Amniotic stem cell (primary cell): ENCODE measurements at regions not wholly inside any gene's neighbourhood (a gene's known extent, or its start where the extent isn't known, plus 50 kb on each side); places are given as distances from the start of the nearest gene placed in this dataset.

Experiments
- DNase-seq: peaks from one replicate; lab custom pipeline; 2025; lab: John Stamatoyannopoulos, UW

DNA sequence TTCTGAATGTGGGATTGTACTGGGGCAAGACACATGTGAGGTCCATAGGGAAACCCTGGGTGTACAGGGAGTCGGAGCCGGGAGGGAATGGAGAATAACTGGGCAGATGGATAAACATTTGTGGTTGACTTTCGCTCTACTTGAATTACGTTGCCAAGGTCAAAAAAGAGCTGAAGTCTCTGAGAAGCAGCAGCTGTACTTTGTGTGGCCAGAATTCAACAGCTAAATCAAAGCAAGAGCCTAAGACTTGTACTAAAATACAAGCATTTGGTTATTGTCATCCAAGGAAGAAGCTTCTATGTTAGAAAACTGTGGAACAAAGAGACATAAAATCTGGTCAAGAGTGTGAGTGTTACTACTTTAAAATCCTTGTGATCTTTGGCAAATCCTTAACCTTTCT lies 457.2 kb downstream of the ARL4A start:
- DNase-seq, result no peak

DNA sequence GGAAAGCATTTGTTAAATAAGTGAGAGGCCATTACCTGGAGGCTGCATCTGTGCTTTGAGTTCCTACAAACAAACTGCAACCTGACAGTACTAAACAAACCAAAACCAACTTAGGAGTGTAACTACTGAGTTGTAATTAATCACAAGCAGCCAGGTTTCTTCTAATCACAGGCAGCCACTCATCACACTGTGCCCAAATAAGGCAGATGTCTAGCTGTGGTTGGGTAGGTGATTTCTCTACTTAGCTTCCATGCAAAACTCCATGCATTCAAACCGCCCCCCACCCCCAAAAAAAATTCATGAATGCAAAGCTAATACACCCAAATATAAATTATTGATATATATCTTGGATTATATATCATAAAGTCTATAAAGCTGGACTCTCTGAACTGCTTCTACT lies 461.1 kb downstream of the ARL4A start:
- no peak for DNase-seq

DNA sequence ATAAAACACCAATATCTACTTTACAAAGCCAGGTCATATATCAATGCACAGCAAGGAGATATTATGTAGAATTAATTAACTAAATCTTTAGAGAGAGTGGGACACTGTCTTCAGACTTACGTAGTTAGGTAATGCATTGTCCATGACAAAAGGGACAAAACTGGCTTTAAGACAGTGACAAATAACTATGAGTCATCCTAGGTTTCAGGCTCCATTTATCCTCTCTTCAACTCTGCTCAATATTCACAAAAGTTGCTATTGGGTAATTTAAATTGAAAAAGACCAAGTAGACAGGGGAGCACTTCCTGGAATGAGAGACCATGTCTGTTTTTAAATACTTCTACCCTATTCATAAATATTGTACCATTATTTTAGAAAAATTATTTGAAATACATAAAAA lies 464.5 kb downstream of the ARL4A start:
- DNase-seq, result no peak

DNA sequence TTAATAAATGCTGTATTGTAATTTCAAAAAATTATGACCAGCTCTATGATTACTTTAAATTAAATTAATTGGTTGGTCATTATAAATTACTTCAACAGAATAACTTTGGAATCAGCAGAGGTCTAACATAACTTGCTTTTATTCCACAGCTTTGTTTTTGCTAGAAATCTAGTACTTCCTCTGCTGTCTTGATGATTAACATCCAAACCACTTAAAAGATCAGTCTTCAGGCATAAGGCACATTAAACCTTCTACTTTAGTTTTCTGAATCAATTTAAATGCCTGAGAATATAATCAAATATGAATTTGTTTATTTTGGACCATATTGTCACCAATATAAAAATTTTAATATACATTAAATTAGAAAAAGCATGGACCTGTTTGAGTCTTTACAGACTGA lies 465.3 kb downstream of the ARL4A start:
- DNase-seq, result no peak

DNA sequence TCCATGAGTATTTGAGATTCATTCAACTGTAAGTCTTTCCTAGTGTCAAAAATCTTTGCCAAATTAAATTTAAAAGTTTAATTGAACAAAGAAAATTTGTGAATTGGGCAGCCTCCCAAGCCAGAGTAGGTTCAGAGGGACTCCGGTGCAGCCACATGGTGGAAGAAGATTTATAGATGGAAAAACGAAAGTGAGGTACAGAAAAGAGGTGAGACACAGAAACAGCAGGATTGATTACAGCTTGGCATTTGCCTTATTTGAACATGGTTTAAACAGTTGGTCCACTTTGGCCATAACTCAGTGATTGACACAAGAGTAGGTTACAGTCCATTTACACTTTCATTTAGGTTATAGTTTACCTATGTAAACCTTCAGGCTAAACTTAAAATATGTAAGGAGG lies 465.8 kb downstream of the ARL4A start:
- no peak for DNase-seq

DNA sequence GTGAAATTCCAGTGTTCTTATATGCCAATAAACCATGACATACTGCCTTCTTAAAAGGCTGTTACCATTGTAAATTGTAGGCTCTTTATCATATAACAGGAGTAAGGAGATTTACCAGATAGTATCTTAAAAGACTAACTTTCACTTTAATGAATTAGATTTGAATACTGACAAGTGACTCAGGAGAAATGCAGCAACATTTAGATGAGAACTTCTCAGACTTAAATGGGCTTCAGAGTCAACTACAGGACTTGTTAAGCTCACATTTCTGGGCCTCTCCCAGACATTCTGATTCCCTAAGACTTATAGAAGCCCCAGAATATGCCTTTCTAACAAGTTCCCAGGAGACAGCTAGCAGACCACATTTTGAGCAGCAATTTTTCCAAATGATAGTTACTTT lies 466.3 kb downstream of the ARL4A start:
- DNase-seq, result no peak

DNA sequence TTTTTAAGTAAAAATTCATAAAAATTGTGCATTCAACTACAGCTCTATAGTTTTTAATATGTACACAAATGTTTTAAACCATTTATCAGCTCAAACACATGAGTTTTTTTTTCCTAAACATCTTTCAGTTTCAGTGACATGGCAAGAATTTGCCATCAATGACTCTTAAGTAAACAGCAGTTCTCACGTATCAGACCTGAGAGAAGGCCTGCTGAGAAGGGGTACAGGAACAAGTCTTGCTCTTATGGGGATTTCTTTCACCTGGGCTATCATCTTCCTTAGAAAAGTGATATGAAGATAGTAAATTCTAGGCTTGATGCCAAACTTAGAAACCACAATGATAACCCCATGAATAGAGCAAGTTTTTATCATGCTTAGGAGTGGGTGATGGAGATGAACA lies 467.8 kb downstream of the ARL4A start:
- DNase-seq, result no peak

DNA sequence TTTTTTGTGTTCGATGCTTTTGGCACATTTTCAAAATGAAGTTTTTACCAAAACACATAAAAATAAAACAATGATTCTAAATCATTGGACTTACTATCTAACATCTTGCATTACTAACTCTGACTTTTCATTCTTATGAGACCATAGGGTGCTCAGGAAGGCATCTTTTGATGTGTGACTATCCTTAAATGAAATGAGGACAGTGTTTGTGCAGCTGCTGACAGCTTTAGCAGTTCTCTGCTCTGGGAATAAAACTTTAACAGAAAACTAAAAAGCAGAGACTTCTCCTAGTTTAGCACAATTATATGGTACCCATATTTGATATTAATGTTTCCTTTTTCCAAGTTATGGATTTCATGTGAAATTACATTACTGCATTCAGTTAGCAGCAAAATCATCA lies 471.6 kb downstream of the ARL4A start:
- no peak for DNase-seq

DNA sequence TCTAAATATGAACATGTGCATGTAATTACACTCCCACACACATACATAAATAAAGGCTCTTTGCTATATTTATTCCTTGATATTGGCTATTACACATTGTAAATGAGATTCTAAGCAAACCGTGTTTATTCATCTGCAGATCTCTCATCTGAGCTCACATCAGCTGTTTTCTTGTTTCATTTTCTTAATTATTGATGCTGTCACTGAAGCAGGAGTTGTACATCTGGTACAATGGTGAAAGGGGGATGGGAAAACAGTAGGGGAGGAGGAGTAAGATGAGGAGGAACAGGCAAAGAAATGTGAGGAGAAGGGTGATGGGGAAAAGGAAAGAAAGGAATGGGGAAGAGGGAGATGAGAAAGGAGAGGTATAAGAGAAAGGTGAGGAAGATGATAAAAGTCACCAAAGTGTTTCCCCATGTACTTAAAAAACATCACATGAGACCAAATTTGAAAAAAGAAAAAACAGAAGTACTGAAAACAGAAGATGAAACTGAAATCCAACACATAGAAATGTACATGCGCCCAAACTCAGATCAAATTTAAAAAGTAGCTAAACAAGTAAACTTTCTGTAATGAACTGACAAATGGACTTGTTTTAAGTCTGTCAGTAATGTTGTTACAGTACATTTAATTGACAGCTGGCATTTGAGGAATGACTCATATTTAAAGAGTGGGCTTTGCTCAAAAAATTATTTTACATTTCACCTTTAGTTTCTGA lies 472.2 kb downstream of the ARL4A start:
- no peak for DNase-seq

DNA sequence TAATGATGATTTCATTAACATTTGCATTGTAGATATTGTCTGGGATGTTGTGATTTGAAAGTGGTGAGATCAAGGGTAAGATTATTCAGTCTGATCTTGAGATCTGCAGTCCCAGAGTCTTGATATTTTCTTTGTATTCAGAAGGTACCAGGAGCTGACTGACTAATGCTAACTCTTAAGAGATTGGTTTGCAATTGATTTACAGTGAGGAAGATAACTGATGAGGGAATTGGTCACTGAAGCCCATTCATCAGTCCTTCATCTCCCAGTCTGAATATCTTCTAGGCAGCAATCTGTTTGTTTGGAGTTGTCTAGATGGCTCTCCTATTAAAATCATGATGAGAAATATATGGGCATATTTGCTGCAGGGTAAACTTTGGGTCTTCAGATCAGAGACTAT lies 473.7 kb downstream of the ARL4A start:
- no peak for DNase-seq

DNA sequence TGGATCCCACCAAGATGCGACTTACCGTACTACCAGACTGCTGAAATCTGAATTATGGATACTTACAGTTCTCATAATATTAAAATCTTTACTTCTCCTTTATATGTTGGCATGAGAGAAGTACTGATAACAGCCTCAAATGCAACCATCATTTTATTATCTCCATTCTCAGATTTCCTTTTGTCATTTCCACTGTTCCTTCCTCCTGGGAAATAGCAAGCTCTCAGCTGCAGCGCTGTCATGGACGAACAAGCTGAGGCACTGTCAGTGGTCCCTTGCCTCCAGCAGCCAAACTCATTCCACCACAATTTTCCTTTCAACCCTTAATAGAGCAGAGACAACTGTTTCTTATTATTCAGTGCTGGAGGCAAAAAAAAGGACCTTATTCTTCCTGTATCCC lies 478.4 kb downstream of the ARL4A start:
- DNase-seq, result no peak

DNA sequence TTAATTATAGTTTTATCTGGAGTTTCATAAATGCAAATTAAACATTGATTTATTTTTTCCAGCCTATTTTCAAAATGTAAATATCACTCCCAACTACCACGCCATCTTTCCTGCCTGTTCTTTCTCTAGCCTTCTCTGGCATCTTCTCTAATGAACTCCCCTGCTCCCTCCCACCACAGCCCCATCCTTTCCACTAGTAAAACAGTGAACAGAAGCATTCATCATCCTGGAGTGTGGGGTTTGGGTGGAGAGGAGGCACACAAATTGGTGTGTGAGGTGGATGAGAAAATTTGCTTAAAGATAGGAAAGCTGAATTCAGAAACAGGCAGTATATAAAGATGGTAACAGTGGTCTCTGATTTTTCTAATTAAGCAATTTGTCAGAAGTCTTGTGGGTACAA lies 479.4 kb downstream of the ARL4A start:
- no peak for DNase-seq

DNA sequence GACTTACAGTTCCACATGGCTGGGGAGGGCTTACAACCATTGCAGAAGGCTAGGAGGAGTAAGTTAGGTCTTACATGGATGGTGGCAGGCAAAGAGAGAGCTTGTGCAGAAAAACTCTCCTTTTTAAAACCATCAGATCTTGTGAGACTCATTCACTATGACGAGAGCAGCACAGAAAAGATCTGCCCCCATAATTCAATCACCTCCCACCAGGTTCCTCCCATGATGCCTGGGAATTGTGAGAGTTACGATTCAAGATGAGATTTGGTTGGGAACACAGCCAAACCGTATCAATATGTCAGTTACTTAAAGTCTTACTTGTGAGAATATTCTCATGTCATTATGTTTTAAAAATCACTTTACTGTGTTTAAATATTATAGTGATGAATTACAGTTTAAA lies 481.9 kb downstream of the ARL4A start:
- no peak for DNase-seq

DNA sequence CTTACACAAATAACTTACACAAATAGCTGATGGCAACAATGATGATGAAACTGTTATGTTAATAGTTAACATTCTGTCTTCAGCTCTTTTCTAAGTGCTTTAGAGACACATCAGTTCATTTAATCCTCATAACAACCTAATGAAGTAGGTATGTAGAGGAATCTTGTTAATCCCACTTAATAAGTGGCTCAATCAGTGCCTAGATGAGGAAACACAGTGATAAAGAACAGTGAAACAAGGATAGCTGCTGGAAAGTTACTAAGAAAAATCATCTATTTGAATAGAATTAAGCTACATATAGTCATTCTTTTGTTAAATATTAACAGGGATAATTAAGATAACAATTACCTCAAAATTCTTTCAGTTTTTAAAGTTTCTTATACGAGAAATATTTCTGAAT lies 487.6 kb downstream of the ARL4A start:
- no peak for DNase-seq

DNA sequence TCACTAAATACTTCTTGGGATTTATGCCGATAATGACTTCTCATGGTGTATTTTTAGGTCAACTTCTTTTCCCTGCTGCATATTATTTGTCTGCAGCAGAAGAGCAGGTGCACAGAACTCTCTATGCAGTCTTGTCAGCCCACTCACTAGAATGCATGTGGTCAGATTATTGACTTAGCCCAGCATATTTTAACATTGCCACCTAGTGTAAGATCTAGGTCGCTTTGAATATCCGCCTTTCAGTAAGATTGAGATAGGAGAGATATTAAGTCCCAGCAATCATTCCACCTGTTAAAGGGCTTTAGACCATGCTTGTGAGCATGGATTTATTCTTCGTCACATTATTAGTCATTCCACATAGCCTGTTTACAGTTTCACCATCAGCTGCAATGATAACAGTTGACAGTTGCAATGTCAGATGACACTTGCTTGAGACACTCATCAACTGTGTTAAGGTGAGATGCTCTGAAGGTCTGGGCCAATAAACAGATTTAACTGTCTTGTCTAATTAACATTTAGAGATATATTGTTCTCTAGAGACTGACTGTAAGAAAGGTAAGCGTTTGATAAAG lies 491.7 kb downstream of the ARL4A start:
- no peak for DNase-seq

DNA sequence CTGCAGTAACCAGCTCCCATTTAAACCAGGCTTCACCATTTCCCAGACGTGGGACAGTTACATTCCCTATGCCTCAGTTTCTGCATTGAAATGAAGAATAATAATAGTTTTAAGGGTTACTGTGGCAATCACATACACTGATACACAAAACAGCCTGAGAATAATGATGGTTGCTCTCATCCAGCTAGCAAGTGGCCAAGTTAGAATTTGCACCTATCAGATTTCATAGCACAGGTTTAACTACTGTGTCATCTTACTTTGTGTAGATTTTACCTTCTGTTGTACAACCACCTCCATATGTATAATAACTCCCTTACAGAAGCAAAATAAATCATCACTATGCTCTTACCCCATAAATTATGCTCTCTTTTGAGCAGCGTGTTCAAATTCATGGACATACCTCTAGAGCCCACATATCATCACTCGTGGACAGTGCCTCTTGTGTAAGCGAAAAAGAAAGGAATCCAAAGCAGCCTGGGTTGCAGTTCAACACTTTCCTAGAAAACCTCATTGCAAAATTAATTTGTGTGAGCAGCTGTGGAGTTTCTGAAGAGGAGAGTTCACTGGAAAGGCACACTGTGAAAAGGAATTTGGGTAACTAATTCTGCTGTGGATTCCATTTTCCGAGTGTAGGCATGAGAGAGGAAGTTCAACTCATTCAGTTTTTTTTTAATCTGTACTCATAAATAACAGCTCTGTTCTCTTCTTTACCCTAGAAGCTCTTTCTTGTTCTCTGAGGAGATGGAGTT lies 492.5 kb downstream of the ARL4A start:
- no peak for DNase-seq

DNA sequence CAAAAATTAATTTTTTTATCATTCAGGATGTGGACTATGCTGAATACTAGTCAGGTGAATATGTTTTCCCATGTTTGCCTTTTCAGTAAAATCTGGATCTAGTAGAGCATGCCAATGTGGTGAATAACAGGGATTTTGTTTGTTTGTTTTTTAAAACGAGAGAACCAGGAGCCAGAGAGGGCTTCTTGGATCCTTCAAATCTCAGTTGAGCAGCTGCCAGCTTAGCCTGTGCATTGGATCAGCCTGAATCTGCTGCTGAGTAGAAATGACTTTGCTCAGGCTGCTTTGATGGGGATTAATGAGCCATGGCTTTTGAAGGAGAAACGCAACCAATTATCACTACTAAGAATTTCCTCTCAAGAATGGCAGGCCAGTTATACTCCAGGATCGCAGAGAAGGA lies 493.8 kb downstream of the ARL4A start:
- DNase-seq, result no peak

DNA sequence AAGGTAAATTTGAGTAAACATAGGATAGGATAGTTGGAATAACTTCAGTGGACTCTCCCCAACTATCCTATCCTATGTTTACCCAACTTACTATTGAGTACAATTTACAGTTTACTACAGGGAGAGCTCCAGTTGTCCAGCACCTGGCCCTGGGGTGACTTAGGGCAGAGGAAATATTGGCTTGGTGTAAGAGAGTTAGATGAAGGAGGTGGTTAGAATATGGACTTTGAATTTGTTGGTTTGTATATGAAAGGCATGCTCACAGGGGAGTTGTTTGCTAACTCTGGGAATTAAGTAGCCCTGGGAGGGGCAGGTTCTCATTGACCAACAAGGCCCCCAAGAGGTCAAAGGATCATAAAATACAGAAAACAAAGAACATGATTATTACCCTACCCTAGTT lies 497.7 kb downstream of the ARL4A start:
- DNase-seq, result no peak

DNA sequence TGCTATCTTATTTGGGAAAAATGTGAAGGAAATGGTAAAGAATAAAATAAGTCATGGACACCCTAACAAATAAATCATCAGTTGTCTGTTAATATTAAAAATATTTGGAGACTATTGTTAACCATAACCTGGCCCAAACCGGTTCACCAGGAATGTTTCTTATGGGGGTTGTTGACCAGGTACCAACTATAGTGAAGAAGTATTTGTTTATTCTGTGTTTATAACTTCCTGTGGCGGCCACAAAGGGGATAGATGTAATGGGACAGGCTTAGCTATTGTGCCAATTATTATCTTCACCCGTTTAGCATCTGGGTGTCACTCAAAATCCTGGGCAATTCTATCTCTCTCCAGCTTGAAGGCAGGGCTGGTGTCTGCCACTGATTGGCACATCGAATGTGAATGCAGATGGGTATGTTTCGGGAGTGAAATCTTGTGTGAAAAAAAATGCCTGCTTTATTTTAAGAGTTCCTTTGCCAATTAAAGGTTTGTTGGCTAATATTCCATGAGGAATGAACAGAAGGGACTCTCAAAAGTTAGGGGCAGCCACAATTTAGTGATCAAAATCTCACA lies 500.9 kb downstream of the ARL4A start:
- DNase-seq, result no peak

DNA sequence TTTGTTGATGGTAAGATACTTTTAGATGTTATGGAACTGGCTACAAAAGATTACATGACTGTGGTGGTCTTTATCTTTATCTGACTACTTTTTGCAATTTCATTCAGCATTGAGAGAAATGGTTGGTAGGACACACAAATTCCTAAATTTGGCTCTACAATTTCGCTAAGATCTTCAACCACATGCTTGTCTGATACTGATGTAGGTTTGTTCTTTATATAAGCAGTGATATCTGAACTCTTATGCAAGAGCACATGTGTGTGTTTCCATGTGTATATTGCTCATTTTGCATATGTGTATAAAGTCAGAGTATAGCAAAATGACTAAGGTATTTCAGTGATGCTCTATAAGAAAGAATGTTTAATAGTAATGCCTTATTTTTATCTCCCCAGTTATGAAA lies 501.5 kb downstream of the ARL4A start:
- DNase-seq, result no peak

DNA sequence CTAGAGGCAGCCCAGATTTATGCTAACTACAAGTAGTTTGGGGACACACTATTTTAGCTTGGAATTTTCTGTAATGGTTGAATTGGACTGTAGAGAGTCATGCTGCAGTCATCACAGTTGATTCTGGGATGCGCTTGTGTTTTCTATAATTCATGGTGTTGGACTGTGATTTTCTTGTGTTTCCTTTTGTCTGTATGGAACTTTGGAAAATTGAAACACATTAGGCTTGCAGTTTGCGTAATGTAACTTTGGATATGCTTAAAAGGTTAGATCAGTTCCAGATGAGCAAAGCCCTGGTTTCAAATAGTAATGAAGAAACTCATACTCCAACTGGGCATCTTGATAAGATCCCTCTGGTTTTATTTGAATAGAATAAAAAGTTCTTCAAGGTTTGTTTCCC lies 502.2 kb downstream of the ARL4A start:
- DNase-seq, result no peak

DNA sequence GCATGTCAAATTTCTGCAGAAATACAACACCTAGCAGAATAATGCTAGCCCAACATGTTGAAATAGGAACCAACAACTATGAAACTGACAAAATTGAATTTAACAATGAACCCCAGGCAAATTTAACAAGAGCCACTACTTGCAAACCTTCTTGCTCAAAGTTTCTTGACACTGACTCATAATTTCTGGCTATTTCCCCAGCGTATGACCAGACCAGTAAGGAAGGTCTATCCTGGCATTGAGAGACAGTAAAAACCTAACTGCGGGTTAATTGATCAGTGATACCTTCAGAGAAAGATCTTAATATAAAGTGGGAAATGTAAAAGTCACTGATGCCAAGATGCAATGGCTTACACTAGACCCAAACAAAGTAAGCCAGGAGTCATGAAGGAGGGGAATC lies 510.1 kb downstream of the ARL4A start:
- DNase-seq, result no peak

DNA sequence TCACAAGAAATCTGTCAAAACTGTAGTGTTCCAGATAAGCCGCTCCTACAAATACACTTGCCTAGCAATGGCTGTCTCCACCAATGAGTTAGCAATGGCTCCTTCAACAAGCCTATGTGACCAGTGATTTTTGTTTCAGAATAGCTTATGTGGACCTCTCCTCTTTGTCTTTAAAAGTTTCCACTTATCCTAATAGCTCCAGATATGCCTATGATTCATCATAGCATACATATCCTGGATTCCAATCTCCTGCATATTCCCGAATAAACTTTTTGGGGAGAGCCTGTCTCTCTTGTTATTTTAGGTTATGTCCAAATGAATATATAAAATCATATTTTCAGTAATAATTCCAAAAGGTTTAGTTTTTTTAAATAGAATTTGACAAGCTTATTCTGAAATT lies 510.6 kb downstream of the ARL4A start:
- no peak for DNase-seq
